Keratinocyte (primary cell): ENCODE measurements at regions not wholly inside any gene's neighbourhood (a gene's known extent, or its start where the extent isn't known, plus 50 kb on each side); places are given as distances from the start of the nearest gene placed in this dataset.

ENCODE experiments used
- DNase-seq: peaks from one replicate; pipeline ENCODE4 v3.0.0-alpha.2; 2011; ENCODE audit warnings: low read depth, missing footprints, low spot score
- FAIRE-seq: peaks from 2 replicates; lab custom pipeline; 2011; peaks lifted over from hg19 to GRCh38; lab: Jason Lieb, UNC
- H2AFZ ChIP-seq: 2 replicates; pipeline ENCODE4 v1.6.0; 2012; ENCODE audit warnings: low read length, control low read depth, inconsistent platforms; ENCODE audit not compliant: control insufficient read depth
- H3K27ac ChIP-seq: 2 replicates; pipeline ENCODE4 v1.5.1; 2011; ENCODE audit warnings: low read length; ENCODE audit not compliant: control insufficient read depth, insufficient read depth
- H3K27me3 ChIP-seq: 3 replicates; pipeline ENCODE4 v1.6.0; 2011; ENCODE audit warnings: low read length; ENCODE audit not compliant: control insufficient read depth, insufficient read depth; ENCODE audit errors: extremely low read depth
- H3K36me3 ChIP-seq, 2 experiments: 2 replicates in 1 of 2; 3 replicates in 1 of 2; pipeline ENCODE4 v1.5.1; 2011; ENCODE audit warnings: low read length in 2 of 2, mild to moderate bottlenecking in 1 of 2; ENCODE audit not compliant: control insufficient read depth in 2 of 2, insufficient read depth in 2 of 2; ENCODE audit errors: extremely low read depth in 1 of 2
- H3K4me1 ChIP-seq: 3 replicates; pipeline ENCODE4 v1.5.1; 2011; ENCODE audit warnings: low read length; ENCODE audit not compliant: control insufficient read depth, insufficient read depth; ENCODE audit errors: extremely low read depth
- H3K4me2 ChIP-seq: 3 replicates; pipeline ENCODE4 v1.6.0; 2011; ENCODE audit warnings: low read depth, low read length; ENCODE audit not compliant: control insufficient read depth, insufficient read depth; ENCODE audit errors: extremely low read depth
- H3K4me3 ChIP-seq, 3 experiments: fragments of 200-600 bp in 1 of 3; sonication (generic) in 1 of 3; 2 replicates in 2 of 3; 3 replicates in 1 of 3; pipeline ENCODE4 v1.5.1; 2011 to 2016; ENCODE audit warnings: low read length in 3 of 3, mild to moderate bottlenecking in 3 of 3, control low read depth in 2 of 3, inconsistent platforms in 1 of 3, low read depth in 1 of 3, mixed read lengths in 1 of 3, mixed run types in 1 of 3, moderate library complexity in 1 of 3; ENCODE audit not compliant: control insufficient read depth in 2 of 3, insufficient read depth in 2 of 3; ENCODE audit errors: extremely low read depth in 1 of 3
- H3K79me2 ChIP-seq: 2 replicates; pipeline ENCODE4 v1.6.0; 2012; ENCODE audit warnings: low read length; ENCODE audit not compliant: control insufficient read depth, insufficient read depth
- H3K9ac ChIP-seq: 3 replicates; pipeline ENCODE4 v1.6.0; 2011; ENCODE audit warnings: low read length; ENCODE audit not compliant: control insufficient read depth, insufficient read depth; ENCODE audit errors: extremely low read depth
- H3K9me1 ChIP-seq: 3 replicates; pipeline ENCODE4 v1.6.0; 2011; ENCODE audit warnings: low read length; ENCODE audit not compliant: control insufficient read depth, insufficient read depth; ENCODE audit errors: extremely low read depth
- H3K9me3 ChIP-seq: 2 replicates; pipeline ENCODE4 v1.5.1; 2012; ENCODE audit warnings: low read depth, low read length; ENCODE audit not compliant: control insufficient read depth
- H4K20me1 ChIP-seq: 3 replicates; pipeline ENCODE4 v1.6.0; 2011; ENCODE audit warnings: low read length; ENCODE audit not compliant: control insufficient read depth, insufficient read depth; ENCODE audit errors: extremely low read depth
- EZH2 ChIP-seq: IDR thresholded peaks from one replicate; pipeline ENCODE4 v1.6.1; 2012; ENCODE audit warnings: inconsistent platforms, mild to moderate bottlenecking, low read length, moderate library complexity
- dilution Hi-C: fragments of 300-500 bp; cut with MboI; formaldehyde crosslinking; loops from one replicate; pipeline ENCODE4 v1.7.0; 2020; ENCODE audit warnings: low sequenced_read_pairs; ENCODE audit not compliant: extremely low pct_ligation_motif_present
- TF ChIP-seq, protein P1 (sequence below), 3 experiments: IDR thresholded peaks in 1 of 3; conservative IDR thresholded peaks in 1 of 3; optimal IDR thresholded peaks in 1 of 3; 2 replicates in 2 of 3; 3 replicates in 1 of 3; pipeline versions ENCODE3 to v1.5.1; 2011; ENCODE audit warnings: low read length in 3 of 3, mild to moderate bottlenecking in 3 of 3, moderate library complexity in 2 of 3, control low read depth in 1 of 3, inconsistent platforms in 1 of 3; ENCODE audit not compliant: insufficient read depth in 2 of 3; ENCODE audit errors: extremely low read depth in 1 of 3

DNA sequence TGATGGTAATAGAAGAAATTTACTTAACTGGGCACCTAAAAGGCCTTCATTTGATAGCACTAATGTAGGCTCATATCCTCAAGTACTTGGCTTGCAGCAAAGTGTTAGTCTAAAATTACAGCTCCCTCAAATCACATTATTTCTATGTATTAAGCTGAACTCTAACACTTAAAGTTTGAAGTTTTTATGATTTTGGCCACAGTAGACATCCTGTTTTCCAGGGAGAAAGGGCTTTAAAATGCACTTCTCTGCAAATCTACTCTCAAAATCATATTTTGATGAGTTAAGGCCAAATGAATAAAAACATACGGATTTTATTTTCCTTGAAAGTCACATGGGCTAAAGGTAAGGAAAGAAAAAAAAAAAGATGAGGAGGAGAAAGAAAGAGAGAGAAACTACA is 575.5 kb downstream of the PLPP3 start:
- DNase-seq (no peak), FAIRE-seq (no peak)
- Histone ChIP-seq H3K9me1 (no peaks in the 10 kb centered on the region), H3K4me3 (no peak overlapping the region), H3K9me3 (no peaks in the 10 kb centered on the region), H4K20me1 (no peaks in the 10 kb centered on the region), H3K4me2 (no peak overlapping the region), H3K9ac (no peak overlapping the region), H3K79me2 (no peaks in the 10 kb centered on the region), H2AFZ (no peak overlapping the region), H3K27me3 (no peaks in the 10 kb centered on the region), H3K4me1 (no peaks in the 10 kb centered on the region), H3K27ac (no peak overlapping the region), H3K36me3 (no peaks in the 10 kb centered on the region)
- dilution Hi-C loops, result no loop called here
- TF ChIP-seq, protein P1, sequence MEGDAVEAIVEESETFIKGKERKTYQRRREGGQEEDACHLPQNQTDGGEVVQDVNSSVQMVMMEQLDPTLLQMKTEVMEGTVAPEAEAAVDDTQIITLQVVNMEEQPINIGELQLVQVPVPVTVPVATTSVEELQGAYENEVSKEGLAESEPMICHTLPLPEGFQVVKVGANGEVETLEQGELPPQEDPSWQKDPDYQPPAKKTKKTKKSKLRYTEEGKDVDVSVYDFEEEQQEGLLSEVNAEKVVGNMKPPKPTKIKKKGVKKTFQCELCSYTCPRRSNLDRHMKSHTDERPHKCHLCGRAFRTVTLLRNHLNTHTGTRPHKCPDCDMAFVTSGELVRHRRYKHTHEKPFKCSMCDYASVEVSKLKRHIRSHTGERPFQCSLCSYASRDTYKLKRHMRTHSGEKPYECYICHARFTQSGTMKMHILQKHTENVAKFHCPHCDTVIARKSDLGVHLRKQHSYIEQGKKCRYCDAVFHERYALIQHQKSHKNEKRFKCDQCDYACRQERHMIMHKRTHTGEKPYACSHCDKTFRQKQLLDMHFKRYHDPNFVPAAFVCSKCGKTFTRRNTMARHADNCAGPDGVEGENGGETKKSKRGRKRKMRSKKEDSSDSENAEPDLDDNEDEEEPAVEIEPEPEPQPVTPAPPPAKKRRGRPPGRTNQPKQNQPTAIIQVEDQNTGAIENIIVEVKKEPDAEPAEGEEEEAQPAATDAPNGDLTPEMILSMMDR (optimal IDR thresholded peaks at IDR 0.05 in 1 of 3, IDR thresholded peaks at IDR 0.05 in 1 of 3, conservative IDR thresholded peaks at IDR 0.05 in 1 of 3; ENCODE audit: extremely low read depth in 1 of 3, insufficient read depth in 2 of 3, low read length in 3 of 3), result no peak
- no peak for TF ChIP-seq EZH2

DNA sequence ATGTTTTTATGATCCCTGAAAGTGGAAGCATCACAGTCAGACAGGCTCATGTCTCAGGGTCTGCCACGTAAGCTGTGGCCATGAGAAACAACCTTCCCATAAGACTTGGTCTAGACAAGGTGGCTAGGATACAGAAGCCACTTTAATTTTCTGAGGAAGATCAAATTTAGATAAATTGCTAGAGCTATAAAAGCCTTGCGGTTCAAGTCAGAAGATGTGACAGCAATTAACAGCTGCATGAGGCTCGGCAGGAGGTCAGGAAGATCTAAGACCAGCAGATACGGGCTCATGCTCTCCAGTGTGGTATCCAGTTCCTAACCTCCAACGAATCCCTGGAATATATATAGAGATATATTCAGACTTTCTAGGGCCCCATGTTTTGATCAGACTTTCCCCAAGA is 577.1 kb downstream of the PLPP3 start:
- Histone ChIP-seq H3K79me2 (no peaks in the 10 kb centered on the region), H3K9me1 (no peaks in the 10 kb centered on the region), H3K4me3 (no peak overlapping the region), H3K9ac (no peak overlapping the region), H3K27ac (no peak overlapping the region), H3K9me3 (no peaks in the 10 kb centered on the region), H4K20me1 (no peaks in the 10 kb centered on the region), H2AFZ (no peak overlapping the region), H3K27me3 (no peaks in the 10 kb centered on the region), H3K4me2 (no peak overlapping the region), H3K4me1 (no peaks in the 10 kb centered on the region), H3K36me3 (no peaks in the 10 kb centered on the region)
- TF ChIP-seq EZH2, result no peak
- TF ChIP-seq, protein P1 (optimal IDR thresholded peaks at IDR 0.05 in 1 of 3, IDR thresholded peaks at IDR 0.05 in 1 of 3, conservative IDR thresholded peaks at IDR 0.05 in 1 of 3; ENCODE audit: extremely low read depth in 1 of 3, insufficient read depth in 2 of 3, low read length in 3 of 3), result no peak
- DNase-seq (no peak), FAIRE-seq (no peak)
- dilution Hi-C loops, result no loop called here
